ENCODE measurements at regions not wholly inside any gene's neighbourhood (a gene's known extent, or its start where the extent isn't known, plus 50 kb on each side); places are given as distances from the start of the nearest gene placed in this dataset.
"Not testable (repeated sequence)": the region's sequence is repeated elsewhere in the genome, so short reads cannot be mapped to it uniquely, and the experiment has no call there.

DNA sequence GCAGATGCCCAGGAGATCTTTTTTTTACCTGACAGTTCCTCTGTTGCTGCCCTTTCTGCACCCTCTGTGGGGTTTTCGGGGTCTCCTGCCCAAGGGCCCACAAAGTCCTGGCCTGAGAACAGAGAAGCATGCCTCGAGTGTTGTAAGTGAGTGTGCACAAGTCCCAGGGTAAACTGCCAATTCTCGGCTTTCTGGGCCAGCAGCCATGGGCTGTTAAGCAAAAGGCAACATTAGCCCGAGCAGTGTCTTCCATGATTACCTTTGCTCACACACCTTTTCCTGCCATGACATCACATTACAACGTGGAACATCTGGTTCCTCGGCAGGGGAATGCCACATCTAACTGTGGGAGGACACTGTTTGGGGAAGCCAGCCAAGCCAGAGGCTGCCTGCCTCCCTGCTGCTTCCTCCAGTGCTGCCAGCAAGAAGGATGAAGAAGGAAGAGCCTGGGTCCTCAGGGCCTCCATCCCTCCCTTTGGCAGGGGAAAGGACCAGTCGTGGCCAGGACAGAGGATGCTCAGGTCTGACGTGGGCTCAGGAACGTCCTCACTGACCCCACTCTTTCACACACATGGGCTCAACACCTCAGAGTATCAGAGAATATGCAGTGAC lies 485.9 kb downstream of the OMA1 start:
- WGBS (ENCODE audit: insufficient coverage, low coverage, low lambda C conversion rate, missing lambda C conversion rate), result 26% methylated on average over 8 of the region's 9 CpGs
- intact Hi-C loops (cut with DNase I), result no loop called here
- ATAC-seq, result peak; percentile 25 to 90 (median 53)
- DNase-seq, result peak in 2 of 3 donors; percentile 82 to 87
- no peak overlapping the region for H3K4me3 ChIP-seq
- H3K36me3 ChIP-seq, result no peaks in the 10 kb centered on the region
- peaks cover 0 to 8% (median 0%) of the 10 kb centered on the region in 4 donors for H3K4me1 ChIP-seq
- TF ChIP-seq, protein P1, sequence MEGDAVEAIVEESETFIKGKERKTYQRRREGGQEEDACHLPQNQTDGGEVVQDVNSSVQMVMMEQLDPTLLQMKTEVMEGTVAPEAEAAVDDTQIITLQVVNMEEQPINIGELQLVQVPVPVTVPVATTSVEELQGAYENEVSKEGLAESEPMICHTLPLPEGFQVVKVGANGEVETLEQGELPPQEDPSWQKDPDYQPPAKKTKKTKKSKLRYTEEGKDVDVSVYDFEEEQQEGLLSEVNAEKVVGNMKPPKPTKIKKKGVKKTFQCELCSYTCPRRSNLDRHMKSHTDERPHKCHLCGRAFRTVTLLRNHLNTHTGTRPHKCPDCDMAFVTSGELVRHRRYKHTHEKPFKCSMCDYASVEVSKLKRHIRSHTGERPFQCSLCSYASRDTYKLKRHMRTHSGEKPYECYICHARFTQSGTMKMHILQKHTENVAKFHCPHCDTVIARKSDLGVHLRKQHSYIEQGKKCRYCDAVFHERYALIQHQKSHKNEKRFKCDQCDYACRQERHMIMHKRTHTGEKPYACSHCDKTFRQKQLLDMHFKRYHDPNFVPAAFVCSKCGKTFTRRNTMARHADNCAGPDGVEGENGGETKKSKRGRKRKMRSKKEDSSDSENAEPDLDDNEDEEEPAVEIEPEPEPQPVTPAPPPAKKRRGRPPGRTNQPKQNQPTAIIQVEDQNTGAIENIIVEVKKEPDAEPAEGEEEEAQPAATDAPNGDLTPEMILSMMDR (IDR thresholded peaks at IDR 0.05), result no peak
- no peaks in the 10 kb centered on the region for H3K27me3 ChIP-seq
- no peaks in the 10 kb centered on the region for H3K9me3 ChIP-seq
- H3K27ac ChIP-seq, result no peak overlapping the region

DNA sequence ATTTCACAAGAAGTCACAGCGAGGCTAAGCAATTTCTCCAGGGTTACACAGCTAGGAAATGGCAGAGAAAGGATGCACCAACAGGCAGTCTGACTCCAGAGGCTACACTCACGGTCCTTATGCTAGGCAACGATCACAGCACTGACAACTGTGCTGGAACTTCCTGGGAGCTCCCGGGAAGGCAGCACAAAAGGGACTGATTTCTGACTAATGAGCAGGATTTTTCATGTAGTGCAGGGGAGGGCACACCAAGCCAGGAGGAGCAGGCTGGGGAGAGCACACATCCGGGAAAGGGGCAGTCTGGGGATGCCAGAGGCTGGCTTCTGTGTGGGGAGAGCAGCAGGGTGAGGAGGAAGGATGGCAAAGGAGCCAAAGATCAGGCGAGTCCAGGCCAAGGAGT lies 486.7 kb downstream of the OMA1 start:
- no peak for ATAC-seq
- Histone ChIP-seq H3K4me1 (peaks cover 0 to 8% (median 0%) of the 10 kb centered on the region in 4 donors), H3K36me3 (no peaks in the 10 kb centered on the region), H3K27ac (no peak overlapping the region), H3K9me3 (no peaks in the 10 kb centered on the region), H3K4me3 (no peak overlapping the region), H3K27me3 (no peaks in the 10 kb centered on the region)
- no peak for DNase-seq
- TF ChIP-seq, protein P1 (IDR thresholded peaks at IDR 0.05), result no peak
- 59% methylated on average over 5 of the region's 6 CpGs for WGBS (ENCODE audit: insufficient coverage, low coverage, low lambda C conversion rate, missing lambda C conversion rate)
- intact Hi-C loops (cut with DNase I), result no loop called here

GRCh38 chr1:58058323-58058722 lies 488.2 kb downstream of the OMA1 start:
- Histone ChIP-seq H3K9me3 (no peaks in the 10 kb centered on the region), H3K27ac (no peak overlapping the region), H3K27me3 (no peaks in the 10 kb centered on the region), H3K4me3 (no peak overlapping the region), H3K36me3 (no peaks in the 10 kb centered on the region), H3K4me1 (peaks cover 0 to 8% (median 0%) of the 10 kb centered on the region in 4 donors)
- 65% methylated on average over 7 of the region's 8 CpGs for WGBS (ENCODE audit: insufficient coverage, low coverage, low lambda C conversion rate, missing lambda C conversion rate)
- intact Hi-C loops (cut with DNase I), result no loop called here
- no peak for ATAC-seq
- no peak for DNase-seq
- TF ChIP-seq, protein P1 (IDR thresholded peaks at IDR 0.05), result no peak
- no peak for TF ChIP-seq POLR2A (IDR thresholded peaks at IDR 0.05)

- Histone ChIP-seq H3K4me1 (peaks cover 0 to 8% (median 0%) of the 10 kb centered on the region in 4 donors), H3K36me3 (no peaks in the 10 kb centered on the region), H3K27me3 (no peaks in the 10 kb centered on the region), H3K27ac (no peak overlapping the region), H3K4me3 (no peak overlapping the region), H3K9me3 (no peaks in the 10 kb centered on the region)
- TF ChIP-seq, protein P1 (IDR thresholded peaks at IDR 0.05), result no peak
- TF ChIP-seq POLR2A (IDR thresholded peaks at IDR 0.05), result no peak
- DNase-seq (no peak), ATAC-seq (peak; percentile 52 to 75 (median 54))
- intact Hi-C loops (cut with DNase I), result no loop called here
These were observed 488.7 kb downstream of the OMA1 start for GRCh38 chr1:58057826-58058225.

- DNase-seq; H3K4me1 ChIP-seq; H3K9me3 ChIP-seq; intact Hi-C loops (cut with DNase I); ATAC-seq; H3K36me3 ChIP-seq; H3K27ac ChIP-seq; H3K4me3 ChIP-seq; H3K27me3 ChIP-seq: not testable (repeated sequence)
- WGBS (ENCODE audit: insufficient coverage, low coverage, low lambda C conversion rate, missing lambda C conversion rate), result 89% methylated on average over 2 of the region's 2 CpGs
These were observed 495.3 kb downstream of the OMA1 start for GRCh38 chr1:58051187-58051586.
